Stimulated activated CD4-positive, alpha-beta T cell treated with anti-CD3 and anti-CD28 coated beads, Interleukin-1b, Interleukin-23, amount 100 ng/mL, for 48 hours (primary cell): ENCODE measurements at regions not wholly inside any gene's neighbourhood (a gene's known extent, or its start where the extent isn't known, plus 50 kb on each side); places are given as distances from the start of the nearest gene placed in this dataset.
"Not testable (repeated sequence)": the region's sequence is repeated elsewhere in the genome, so short reads cannot be mapped to it uniquely, and the experiment has no call there.

Experiments used
- DNase-seq: peaks from one replicate; pipeline ENCODE4 v3.0.0-alpha.2; 2020

DNA sequence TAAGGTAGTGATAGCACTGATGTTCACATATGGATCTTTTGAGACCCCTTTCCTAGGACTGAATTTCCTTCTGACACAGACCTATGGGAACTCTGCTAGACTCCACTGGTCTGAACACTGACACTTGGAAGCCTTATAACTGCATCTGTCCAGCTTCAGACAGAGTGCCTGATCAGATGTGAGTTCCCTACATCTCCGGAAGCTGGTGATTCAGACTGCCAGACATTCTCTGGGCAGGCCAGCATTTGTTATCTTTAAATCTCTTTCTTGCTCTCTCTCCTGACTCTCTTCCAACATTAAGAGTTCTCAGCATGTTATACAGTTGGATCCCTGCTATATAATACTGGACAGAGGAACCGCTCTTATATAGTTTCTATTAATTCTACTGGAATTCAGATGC, 408.5 kb downstream of the ZEB2 start:
- no peak for DNase-seq

DNA sequence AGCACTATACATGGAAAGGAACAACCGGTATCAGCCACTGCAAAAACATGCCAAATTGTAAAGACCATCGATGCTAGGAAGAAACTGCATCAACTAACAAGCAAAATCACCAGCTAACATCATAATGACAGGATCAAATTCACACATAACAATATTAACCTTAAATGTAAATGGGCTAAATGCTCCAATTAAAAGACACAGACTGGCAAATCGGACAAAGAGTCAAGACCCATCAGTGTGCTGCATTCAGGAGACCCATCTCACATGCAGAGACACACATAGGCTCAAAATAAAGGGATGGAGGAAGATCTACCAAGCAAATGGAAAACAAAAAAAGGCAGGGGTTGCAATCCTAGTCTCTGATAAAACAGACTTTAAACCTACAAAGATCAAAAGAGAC, 413.8 kb downstream of the ZEB2 start:
- DNase-seq = not testable (repeated sequence)

DNA sequence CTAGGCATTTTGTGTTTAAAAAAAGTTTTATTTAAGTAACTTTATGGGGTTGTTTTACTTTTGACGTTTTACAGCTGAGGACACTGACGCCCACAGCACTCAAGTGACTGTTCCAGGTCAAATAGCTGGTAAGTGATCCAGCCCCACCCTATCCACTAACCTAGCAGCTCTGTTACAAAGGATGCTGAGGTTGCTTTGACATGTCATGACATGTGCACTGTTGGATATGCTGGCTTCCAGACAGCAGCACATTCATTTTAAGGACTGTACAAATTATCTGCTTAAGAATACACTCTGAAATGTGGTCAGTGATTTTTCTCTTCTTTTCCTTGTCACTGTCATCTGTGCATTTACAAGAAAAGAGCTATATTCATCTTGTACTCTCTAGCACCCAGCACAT, 417.5 kb downstream of the ZEB2 start:
- no peak for DNase-seq

DNA sequence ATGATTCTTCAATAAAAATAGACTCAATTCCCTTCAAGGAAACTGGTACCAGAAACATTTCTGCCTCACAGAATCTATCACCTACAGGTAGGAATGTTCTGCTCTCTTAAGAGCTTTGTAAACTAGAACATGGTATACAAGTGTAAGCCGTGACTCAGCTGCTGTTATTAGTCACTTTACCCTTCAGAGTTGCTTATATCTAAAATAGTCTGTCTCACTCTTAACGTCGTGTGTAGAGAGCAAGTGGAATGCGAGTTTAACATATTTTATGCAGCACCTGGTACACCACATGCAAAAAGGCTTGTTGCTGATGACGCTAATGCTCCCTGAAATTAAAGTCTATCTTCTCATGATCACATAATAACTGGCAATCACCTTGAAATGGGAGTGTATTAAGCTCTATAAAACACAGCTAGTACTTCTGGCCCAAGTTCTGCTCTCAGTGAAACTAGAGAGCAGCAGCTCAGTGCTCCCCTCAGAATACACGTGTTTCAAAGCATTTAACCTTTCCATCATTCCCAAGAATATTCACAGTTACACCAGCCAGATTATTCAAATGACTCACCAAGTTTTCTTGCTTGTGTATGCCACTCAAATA, 420.0 kb downstream of the ZEB2 start:
- no peak for DNase-seq

DNA sequence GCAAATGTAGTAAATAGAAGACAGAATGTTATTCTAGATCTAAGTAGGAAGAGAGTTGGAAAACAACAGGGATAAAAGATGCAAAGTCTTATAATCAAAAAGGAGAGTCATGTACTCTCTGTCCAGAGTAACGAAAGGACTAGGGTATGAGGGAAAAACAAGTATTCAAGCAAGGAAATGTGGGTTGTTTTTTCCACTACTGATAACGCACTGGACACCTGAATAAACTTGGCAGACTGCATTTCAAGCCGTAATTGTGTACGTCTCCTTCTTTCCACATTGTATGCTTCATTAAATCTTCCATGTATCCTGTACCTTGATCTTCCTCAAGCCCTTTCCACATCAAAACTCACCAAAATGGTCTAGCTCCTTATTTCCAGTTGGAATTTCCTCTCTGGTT, 420.6 kb downstream of the ZEB2 start:
- DNase-seq = no peak

DNA sequence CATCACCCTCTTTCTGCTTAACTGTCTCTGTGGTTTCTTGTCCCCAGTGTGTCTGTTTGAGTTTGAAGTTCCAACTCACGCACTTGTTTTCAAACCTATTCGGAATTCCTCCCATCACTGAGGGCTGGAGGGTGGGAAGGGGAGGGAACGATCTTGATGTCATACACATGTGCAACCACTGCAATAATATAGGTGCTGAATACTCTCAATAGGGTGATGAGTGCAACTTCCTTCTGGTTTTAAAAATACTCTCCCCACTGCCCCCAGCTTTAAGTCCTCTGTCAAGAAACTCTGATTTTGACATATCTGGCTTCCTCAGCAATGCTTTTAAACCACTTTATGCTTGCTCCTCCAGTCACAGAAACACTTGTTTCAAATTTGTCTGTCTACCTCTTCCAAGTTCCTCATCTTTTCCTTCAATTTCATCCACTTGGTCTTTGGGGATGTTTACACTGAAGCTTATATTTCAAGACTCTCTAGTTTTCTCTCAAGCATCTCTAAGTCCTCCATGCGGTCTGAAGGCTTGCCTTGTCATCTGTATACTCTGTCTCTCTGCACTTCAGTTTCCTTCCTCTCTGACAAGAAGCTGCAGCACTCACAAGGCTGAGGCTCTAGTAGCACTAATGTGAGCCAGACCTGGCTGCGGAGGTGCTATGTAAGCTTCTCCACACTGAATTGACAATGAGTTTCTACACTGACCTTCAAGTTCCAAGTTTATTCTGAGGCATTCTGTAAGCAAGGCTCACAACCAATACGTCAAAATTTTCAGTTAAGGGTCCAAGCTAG, 422.3 kb downstream of the ZEB2 start:
- no peak for DNase-seq

DNA sequence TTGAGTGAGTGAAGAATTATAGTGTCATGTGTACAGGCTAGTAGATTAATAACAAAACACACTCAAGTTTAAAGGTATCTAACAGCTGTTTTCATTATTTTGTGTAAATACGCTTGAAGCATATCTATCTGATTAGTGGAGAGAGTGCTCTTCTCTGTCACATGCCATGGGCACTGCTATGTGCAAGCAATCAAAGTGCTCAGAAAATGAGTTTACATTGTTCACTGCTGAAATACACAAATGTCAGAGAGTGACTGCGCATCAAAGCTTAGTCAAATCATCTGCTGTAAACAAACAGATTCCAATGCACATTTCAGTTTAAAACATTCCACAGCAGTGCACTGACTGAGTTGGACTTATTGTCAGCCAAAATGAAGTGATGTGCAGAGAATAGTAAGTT, 423.4 kb downstream of the ZEB2 start:
- DNase-seq = no peak

DNA sequence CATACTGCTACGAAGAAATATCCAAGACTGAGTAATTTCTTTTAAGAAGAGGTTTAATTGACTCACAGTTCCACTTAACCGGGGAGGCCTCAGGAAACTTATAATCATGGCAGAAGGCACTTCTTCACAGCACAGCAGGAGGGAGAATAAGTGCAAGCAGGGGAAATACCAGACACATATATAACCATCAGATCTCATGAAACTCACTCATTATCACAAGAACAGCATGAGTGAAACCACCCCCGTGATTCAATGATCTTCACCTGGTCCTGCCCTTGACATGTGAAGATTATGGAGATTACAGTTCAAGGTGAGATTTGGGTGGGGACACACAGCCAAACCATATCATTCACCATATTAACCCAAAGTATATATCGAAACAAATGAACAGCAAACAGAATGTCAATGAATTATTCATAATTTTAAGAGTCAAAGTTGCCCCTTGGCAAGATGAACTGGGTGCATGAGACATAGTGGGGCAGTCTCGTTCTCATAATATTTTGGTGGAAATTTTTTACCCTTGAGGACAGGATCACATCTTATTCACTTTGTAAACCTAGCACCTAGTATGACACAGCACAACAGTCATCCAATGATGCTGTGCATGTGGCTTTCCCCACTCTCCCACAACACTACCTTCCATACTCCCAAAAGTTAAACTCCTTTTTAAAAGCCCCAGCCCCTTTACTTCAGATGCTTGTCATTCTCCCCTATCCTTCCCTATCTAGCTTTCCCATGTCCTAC, 425.3 kb downstream of the ZEB2 start:
- DNase-seq = peak; percentile 7

DNA sequence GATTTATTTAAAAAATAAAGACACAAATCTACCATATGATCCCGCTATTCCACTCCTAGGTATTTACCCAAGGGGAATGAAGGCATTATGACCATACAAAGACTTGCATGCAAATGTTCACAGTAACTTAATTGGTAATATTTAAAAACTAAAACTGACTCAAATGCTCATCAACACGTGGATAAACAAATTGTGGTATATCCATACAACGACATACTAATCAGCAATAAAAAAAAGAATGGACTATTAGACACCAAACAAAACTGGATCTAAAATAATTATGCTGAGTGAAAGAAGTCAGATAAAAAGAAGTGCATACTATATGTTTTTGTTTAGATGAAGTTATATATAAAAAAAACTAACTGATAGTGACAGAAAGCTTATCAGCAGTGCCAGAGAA, 428.3 kb downstream of the ZEB2 start:
- no peak for DNase-seq

DNA sequence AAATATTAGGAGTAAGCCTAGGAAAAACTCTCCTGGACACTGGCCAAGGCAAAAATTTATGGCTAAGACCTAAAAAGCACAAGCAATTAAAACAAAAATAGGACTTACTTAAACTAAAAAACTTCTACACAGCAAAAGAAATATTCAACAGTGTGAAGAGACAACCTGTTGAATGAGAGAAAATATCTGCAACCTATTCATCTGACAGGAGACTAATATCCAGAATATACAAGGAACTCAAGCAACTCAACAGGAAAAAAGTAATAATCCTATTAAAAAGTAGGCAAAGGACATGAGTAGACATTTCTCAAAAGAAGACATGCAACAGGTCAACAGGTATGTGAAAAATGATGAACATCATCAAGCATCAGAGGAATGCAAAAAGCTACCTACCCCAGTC, 431.1 kb downstream of the ZEB2 start:
- DNase-seq = no peak

DNA sequence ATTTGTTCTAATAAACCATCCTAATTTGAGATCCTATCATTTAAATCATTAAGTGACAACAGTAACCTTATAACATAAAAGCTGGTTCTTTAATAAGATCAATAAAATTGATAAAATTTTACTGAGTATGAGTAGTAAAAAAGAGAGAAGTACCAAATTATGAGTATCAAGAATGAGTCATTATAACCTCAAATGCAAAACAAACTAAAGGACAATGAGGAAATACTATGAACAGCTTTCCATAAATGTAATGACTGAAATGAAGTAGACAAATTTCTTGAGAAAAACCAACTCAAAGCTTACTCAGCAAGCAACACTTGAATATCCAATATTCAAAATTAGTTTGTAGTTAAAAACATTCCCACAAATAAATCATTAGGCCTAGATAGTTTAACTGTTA, 433.0 kb downstream of the ZEB2 start:
- DNase-seq = no peak

DNA sequence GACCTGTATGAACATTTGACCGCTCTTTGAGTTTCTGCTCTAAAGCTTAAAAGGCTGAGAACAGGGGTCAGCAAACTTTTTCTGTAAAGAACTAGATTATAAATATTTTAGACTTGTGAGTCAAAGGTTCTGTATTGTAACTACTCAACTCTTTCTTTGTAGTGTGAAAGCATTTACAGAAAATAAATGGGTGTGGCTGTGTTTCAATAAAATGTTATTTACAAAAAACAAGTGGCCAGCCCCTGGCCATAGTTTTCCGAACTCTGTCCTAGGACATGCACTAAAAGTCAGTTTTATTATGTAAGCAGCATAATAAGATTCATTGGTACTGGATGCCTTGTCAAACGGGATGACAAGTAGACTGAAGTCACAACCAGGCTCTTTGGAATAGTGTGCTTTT, 434.9 kb downstream of the ZEB2 start:
- DNase-seq = no peak

DNA sequence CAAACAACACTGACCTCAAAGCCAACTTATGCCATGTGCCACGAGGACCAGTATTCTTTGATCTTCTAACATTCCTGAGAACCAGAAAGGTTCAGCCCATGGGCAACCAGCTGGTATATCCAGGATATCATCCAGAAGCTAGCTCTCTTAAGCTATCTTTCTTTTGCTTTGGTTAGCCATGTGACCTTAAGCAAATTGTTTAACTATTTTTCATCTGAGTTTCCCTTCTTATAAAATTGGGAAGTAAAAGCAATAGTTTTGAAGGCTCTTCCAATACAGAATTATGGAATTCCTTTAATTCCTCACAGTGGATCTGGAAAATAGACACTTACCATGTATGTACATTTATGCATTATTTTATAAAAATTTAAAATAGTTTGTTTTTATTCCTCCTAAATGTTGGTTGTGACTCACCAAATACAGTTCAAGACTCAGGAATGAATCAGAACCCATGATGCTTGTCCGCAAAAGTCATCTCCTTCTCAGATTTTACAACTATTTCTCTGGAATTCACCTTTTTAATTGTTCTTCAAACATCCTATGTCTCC, 435.7 kb downstream of the ZEB2 start:
- no peak for DNase-seq

DNA sequence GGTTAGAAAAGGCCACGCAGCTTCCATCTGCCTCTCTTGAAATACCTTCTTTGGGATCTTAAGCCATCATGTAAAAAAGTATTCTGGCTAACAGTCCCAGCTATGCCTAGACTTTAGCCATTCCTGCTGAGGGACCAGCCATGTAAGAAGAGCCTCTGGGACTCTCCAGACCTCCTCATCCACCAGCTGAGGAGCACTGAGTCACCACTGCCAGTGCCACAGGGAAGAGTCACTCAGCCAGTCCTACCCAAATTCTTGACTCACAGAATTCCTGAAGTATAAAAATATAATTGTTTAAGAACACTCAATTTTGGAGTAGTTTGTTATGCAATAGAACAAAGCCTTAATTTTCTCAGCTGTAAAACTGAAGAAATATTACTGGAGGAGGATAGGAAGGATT, 436.7 kb downstream of the ZEB2 start:
- no peak for DNase-seq

DNA sequence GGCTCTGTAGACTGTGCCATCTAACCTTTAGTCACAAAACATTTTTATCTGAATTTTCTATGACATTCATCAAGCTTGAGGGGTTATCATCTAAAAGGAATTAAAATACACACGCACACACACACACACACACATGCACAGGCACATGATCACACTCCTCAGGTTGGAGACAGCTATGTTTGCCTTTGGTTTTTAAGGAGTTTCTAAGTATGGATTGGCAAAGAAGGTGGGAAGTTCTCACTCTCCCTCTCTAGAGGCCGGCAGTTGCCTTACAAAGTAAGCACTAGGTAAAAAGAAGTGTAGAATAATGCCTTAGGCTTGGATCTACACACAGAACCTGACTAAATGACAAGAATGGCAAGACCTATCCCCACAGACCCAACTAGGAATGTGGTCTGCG, 437.1 kb downstream of the ZEB2 start:
- no peak for DNase-seq

DNA sequence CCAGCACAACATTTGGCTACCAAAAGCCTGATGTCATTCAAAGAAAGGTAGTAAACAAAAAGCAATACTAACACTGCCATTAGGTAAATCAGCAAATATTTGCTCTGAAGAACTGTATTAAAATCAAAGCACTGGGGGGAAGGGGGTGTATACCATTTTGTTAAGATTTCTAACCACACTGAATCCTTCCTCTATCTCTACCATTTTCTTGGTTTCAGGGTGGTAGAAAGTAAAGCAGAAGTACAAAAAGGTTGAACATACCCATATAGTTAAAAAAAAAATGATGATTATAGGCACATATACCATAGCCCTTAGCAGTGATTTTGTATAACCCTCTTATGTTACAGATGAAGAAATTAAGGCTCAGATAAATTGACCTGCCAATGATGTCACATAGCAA, 437.6 kb downstream of the ZEB2 start:
- DNase-seq = no peak

DNA sequence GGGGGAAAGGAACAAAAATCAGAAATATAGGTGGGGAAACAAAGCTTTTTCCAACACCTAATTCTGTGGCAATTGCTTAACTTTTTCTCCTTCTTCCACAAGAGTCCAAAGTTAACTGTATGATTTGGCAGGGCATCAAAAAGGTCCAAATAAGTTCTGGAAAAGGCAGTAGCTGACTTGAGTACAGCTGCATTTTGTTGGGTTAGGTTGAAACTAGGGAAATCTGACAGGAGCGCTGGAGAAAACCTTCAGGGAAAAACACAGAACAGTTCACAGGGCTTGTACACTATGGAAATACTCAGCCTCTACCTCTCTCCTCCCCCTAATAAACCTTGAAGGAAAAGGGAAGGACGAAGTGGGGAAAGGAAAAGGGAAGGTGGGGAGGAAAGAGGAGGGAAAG, 438.6 kb downstream of the ZEB2 start:
- no peak for DNase-seq

DNA sequence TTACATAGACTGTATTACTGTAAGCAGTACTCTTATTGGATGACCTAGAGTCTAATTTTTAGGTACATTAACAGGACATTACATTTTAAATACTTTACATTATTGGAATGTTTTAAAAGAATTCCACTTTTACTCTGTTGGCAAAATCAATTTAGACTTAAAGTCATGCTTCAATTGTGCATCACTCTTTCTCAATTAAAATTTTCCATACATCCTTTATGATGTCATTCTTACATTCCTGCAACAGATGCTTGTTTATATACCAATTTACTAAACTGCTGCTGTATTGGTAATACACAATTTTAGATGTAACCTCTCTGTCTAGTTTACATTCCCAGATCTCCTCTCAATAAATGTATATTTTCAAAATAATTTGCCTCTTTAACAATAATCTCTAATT, 440.1 kb downstream of the ZEB2 start:
- DNase-seq = no peak

DNA sequence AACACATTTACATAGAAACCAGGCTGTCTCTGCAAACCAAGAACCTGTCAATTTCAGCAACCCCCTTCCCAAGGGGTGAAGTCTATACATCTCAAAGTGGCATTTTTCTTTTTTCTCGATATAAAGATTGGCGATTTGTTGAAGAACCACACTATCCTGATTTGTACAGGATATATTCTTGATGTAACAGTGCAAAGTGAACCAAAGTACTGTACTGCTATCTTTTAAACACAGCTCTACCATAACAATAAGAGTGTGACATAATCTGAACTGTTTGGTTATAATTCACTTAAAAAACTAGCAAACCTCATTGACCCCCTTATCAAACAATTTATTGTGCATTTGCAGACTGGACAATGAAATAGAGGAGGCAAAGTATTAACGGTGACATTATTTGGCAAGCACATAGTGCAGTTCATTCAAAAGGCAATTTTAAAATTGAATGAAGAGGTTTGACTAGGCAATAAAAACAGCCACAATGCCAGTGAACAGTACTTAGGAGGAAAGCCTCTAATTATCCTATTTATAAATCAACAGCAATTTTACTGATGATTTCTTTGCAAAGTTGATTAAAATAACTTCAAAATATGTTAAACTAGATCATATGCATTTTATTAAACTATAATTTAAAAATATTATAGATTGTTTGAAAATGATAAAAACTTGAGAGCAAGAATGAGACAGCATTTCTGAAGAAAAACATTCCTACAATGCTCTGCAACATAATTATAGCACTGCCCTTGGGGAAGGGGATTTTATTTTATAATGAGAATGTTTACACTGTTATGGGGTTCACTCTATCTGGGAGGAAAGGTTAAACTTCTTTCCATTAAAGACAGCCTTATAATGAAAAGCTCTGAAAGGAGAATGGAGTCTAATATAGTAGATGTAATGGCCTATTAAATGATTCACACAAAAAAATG, 440.9 kb downstream of the ZEB2 start:
- no peak for DNase-seq

DNA sequence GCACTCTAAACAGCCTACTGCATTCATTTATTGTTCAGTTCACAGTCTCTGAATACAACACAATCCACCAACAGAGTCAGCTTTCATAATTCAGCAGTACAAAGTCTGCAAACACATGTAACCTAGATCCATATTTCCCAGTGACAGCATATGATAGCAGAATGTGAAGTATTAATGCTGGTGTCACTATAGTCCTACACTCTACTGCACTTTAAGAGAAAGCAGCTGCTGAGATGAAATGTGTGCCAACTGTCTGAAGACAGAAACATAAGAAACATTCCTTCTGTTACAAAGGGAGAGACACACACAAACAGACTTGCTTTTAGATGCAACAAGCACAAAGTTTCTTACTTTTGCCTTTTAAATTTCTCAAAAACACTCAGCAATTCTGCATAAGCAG, 441.8 kb downstream of the ZEB2 start:
- DNase-seq = no peak

DNA sequence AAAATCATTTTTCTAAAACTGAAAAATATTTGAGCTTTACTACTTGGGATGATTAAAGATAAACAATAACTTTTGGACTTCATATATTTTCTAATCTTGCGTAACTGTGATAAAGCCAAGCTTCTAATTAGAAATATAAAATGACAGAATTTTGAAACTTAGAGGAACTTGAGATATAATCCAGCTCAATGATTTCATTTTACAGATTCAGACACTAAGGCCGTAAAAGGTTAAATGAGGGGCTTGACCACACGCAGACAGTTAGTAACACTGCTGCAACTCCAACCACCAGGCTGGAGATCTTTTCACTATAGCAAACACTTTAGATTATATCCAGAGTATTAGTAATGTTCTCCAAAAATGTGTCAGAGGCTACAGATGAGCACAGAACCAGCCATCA, 445.5 kb downstream of the ZEB2 start:
- no peak for DNase-seq

DNA sequence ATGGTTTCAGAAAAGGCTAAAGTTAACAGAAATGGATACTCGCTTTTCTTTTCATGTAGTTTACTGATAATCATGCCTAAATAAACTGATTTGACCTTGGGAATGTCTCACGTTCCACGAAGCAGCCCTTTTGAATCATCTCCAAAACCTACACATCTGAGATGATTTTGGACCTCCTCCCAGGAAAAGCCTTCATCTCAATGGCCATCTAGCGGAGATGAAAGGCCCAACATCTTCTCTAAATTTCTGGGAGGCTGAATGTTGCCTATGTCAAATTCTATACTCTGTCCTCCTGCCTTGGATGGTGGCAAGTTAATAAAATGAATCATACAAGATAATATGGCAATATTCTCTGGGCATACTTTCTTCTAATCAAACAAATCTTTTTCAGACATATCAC, 448.5 kb downstream of the ZEB2 start:
- DNase-seq = no peak

DNA sequence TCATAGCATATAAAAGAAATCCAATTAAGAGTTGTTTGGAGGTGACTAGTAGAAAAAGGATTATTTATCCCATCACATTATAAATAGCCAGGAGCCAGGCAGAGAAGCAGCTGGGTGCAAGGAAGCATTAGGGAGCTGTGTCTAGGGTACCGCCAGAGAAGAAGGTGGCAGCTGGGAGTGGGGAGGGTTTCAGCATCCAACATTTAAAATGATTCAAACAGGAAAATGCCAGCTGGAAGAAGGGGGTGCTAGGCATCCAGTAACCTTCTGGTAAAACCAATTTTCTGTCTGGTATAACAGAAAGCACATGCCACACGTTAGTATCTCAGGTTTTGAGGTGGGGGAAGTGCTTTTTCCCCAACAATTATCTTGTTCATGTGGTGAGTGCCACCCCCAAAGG, 452.4 kb downstream of the ZEB2 start:
- DNase-seq = no peak
